Kidney (tissue), 13 donors: ENCODE measurements at regions not wholly inside any gene's neighbourhood (a gene's known extent, or its start where the extent isn't known, plus 50 kb on each side); places are given as distances from the start of the nearest gene placed in this dataset.

Experiments used
- DNase-seq, 5 donors: peaks; one replicate each; pipeline ENCODE4 v3.0.0-alpha.2; 2013 to 2020
- FAIRE-seq: peaks from 2 replicates; lab custom pipeline; 2012; peaks lifted over from hg19 to GRCh38; lab: Jason Lieb, UNC
- H3K27ac ChIP-seq, 2 donors: one replicate each; pipeline ENCODE4 v1.7.0; 2013; ENCODE audit warnings: low read depth in 2 of 2, low read length in 2 of 2, inconsistent platforms in 1 of 2
- H3K27me3 ChIP-seq: one replicate; pipeline ENCODE4 v1.7.1; 2013; ENCODE audit warnings: low read length, inconsistent platforms; ENCODE audit not compliant: control insufficient read depth, insufficient read depth
- H3K36me3 ChIP-seq, 3 donors: one replicate each; pipeline versions ENCODE4 v1.7.0 to v1.7.1; 2013; ENCODE audit warnings: low read length in 3 of 3, control low read depth in 1 of 3, inconsistent platforms in 1 of 3; ENCODE audit not compliant: insufficient read depth in 3 of 3, control insufficient read depth in 2 of 3
- H3K4me1 ChIP-seq, 3 donors: one replicate each; pipeline versions ENCODE4 v1.7.0 to v1.7.1; 2013; ENCODE audit warnings: low read length in 3 of 3, inconsistent platforms in 1 of 3, low read depth in 1 of 3; ENCODE audit not compliant: control insufficient read depth in 2 of 3, insufficient read depth in 2 of 3
- H3K4me3 ChIP-seq, 3 donors: one replicate each; pipeline versions ENCODE4 v1.7.0 to v1.8.1; 2013; ENCODE audit warnings: low read length in 3 of 3, control low read depth in 1 of 3, inconsistent platforms in 1 of 3
- H3K9ac ChIP-seq, 3 donors: one replicate each; pipeline versions ENCODE4 v1.7.0 to v1.7.1; 2013; ENCODE audit warnings: low read length in 3 of 3, control low read depth in 1 of 3, inconsistent platforms in 1 of 3
- H3K9me3 ChIP-seq, 3 donors: one replicate each; pipeline versions ENCODE4 v1.7.0 to v1.7.1; 2013; ENCODE audit warnings: low read length in 3 of 3, control low read depth in 1 of 3, inconsistent platforms in 1 of 3; ENCODE audit not compliant: control insufficient read depth in 2 of 3, insufficient read depth in 1 of 3
- intact Hi-C: fragments of 100-400 bp; cut with DNase I; formaldehyde crosslinking; loops from one replicate; pipeline ENCODE4 v1.11.1; 2022
- TF ChIP-seq, protein P1 (sequence below): IDR thresholded peaks from 3 replicates; pipeline ENCODE4 v1.5.1; 2012; ENCODE audit warnings: mild to moderate bottlenecking, moderate library complexity, borderline replicate concordance; ENCODE audit not compliant: insufficient read depth; ENCODE audit errors: extremely low read depth
- donor health status: control.
- donor health status: control.
- donor health status: control.
- donor health status: control.
- donor health status: control.
- donor health status: DM: yes; HTN: yes; CAD: no.
- donor health status: Normal renal cell carcinoma (clear cell type).

DNA sequence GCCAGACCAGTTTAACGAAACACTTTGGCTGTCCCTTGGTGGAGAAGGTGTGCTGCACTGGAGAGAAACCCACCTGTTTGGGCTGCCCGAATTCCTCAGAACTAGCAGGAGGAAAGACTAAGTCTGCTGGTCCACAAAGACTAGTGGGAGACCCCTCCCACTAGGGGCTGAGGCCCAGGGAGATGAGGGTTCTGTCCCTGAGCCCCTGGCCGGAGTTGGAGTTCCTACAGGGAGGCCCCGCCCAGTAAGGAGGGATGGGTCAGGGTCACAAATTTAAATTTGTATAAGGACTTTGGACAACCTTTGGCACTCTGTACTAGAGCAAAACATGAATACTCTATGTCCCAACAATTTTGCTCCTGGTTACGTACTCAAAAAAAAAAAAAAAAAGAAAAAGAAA lies 200.8 kb upstream of the C11orf87 start:
- H3K36me3 ChIP-seq = no peaks in the 10 kb centered on the region
- no peaks in the 10 kb centered on the region for H3K4me1 ChIP-seq
- H3K4me3 ChIP-seq = no peak overlapping the region
- H3K27me3 ChIP-seq = no peaks in the 10 kb centered on the region
- no peak for FAIRE-seq
- intact Hi-C loops = no loop called here
- TF ChIP-seq, protein P1, sequence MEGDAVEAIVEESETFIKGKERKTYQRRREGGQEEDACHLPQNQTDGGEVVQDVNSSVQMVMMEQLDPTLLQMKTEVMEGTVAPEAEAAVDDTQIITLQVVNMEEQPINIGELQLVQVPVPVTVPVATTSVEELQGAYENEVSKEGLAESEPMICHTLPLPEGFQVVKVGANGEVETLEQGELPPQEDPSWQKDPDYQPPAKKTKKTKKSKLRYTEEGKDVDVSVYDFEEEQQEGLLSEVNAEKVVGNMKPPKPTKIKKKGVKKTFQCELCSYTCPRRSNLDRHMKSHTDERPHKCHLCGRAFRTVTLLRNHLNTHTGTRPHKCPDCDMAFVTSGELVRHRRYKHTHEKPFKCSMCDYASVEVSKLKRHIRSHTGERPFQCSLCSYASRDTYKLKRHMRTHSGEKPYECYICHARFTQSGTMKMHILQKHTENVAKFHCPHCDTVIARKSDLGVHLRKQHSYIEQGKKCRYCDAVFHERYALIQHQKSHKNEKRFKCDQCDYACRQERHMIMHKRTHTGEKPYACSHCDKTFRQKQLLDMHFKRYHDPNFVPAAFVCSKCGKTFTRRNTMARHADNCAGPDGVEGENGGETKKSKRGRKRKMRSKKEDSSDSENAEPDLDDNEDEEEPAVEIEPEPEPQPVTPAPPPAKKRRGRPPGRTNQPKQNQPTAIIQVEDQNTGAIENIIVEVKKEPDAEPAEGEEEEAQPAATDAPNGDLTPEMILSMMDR = no peak
- no peak for DNase-seq
- no peaks in the 10 kb centered on the region for H3K9me3 ChIP-seq
- H3K9ac ChIP-seq = no peak overlapping the region
- no peak overlapping the region for H3K27ac ChIP-seq

DNA sequence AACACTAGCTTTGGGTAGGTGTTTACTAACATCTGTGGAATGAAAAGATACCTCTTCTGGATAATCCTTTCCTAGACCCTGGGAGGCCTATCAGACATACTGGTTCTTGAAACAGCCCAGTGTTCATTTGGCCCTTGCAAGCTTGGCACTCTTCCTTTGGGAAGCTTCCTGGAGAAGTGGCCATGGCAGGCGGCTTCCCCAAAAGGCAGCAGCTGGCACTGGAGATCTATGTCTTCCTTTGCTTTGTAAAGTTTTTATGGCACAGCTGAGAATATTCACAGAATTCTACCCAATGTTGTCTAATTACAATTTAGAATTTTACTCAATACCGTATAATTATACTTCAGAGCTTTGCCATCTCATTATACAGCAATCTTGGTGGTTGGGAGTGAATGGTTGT lies 199.2 kb upstream of the C11orf87 start:
- FAIRE-seq = no peak
- H3K9me3 ChIP-seq = no peaks in the 10 kb centered on the region
- intact Hi-C loops = no loop called here
- no peak overlapping the region for H3K4me3 ChIP-seq
- no peak overlapping the region for H3K27ac ChIP-seq
- H3K27me3 ChIP-seq = no peaks in the 10 kb centered on the region
- TF ChIP-seq, protein P1 = no peak
- H3K9ac ChIP-seq = no peak overlapping the region
- no peaks in the 10 kb centered on the region for H3K4me1 ChIP-seq
- H3K36me3 ChIP-seq = no peaks in the 10 kb centered on the region
- DNase-seq = no peak

DNA sequence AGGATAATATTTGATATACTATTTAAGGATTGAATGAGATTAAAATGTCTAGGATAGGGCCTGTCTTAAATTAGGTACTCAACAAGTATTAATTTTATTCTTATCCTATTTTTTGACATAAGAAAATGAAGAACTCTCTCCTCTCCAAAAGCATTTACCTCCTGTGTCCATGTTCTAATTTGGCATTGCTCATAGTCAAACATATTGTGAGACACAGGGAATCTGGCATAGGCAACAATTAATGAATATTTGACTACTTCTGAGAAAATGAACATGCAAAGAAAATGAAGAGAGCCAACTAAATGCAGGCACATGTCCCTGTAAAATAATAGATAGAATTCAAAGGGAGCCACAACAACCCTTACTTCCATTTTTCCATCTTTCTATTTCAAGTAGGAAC lies 198.5 kb upstream of the C11orf87 start:
- Histone ChIP-seq H3K27me3 (no peaks in the 10 kb centered on the region), H3K9ac (no peak overlapping the region), H3K27ac (no peak overlapping the region), H3K36me3 (no peaks in the 10 kb centered on the region), H3K4me1 (no peaks in the 10 kb centered on the region), H3K4me3 (no peak overlapping the region), H3K9me3 (no peaks in the 10 kb centered on the region)
- TF ChIP-seq, protein P1 = no peak
- no peak for DNase-seq
- intact Hi-C loops = no loop called here
- FAIRE-seq = no peak

DNA sequence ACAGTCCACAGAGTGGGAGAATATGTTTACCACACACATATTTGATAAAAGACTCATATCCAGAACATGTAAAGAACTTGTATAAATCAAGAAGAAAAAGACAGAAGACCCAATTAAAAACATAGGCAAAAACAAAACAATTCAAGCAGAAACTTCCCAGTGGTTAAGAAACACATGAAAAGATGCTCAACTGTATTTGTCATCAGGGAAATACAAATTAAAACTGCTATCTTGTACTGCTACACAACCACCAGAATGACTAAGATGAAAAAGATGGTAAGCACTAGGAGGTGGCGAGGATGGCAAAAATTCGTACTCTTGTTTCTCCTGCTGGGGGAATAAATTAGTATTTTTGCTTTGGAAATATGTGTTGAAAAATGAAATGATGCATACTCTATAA lies 192.3 kb upstream of the C11orf87 start:
- Histone ChIP-seq H3K9ac (no peak overlapping the region), H3K4me3 (no peak overlapping the region), H3K36me3 (no peaks in the 10 kb centered on the region), H3K27me3 (no peaks in the 10 kb centered on the region), H3K4me1 (no peaks in the 10 kb centered on the region), H3K9me3 (no peaks in the 10 kb centered on the region), H3K27ac (no peak overlapping the region)
- TF ChIP-seq, protein P1 = no peak
- DNase-seq = no peak
- intact Hi-C loops = no loop called here
- no peak for FAIRE-seq
